GM23338 (cell line): ENCODE measurements at regions not wholly inside any gene's neighbourhood (a gene's known extent, or its start where the extent isn't known, plus 50 kb on each side); places are given as distances from the start of the nearest gene placed in this dataset.
A peak's percentile ranks its signal among the peaks of the same experiment; 100 is the strongest.

Source experiments
- ATAC-seq: fragments of 200-7000 bp; cut with Tn5 transposase; 3 replicates; pipeline ENCODE4 v1.9.1; 2020
- DNase-seq: peaks from one replicate; pipeline ENCODE4 v3.0.0-alpha.2; 2015; ENCODE audit warnings: low spot score
- H2AFZ ChIP-seq: fragments of 200-600 bp; sonication (generic); 2 replicates; pipeline ENCODE4 v1.8.0; 2016; ENCODE audit warnings: antibody characterized with exemption, mild to moderate bottlenecking, moderate library complexity
- H3F3A ChIP-seq: fragments of 200-600 bp; sonication (generic); replicated peaks from 2 replicates; pipeline ENCODE4 v1.8.0; 2017; ENCODE audit warnings: antibody characterized with exemption, mixed run types, low read depth
- H3K27ac ChIP-seq: fragments of 200-600 bp; sonication (generic); 2 replicates; pipeline ENCODE4 v1.6.1; 2016; ENCODE audit warnings: low read depth
- H3K27me3 ChIP-seq: fragments of 200-600 bp; sonication (generic); 2 replicates; pipeline ENCODE4 v1.8.0; 2016; ENCODE audit warnings: mild to moderate bottlenecking, mixed run types, moderate library complexity; ENCODE audit not compliant: insufficient read depth
- H3K36me3 ChIP-seq: fragments of 200-600 bp; sonication (generic); 2 replicates; pipeline ENCODE4 v1.8.0; 2016; ENCODE audit warnings: mild to moderate bottlenecking; ENCODE audit not compliant: insufficient read depth
- H3K4me1 ChIP-seq: fragments of 200-600 bp; sonication (generic); 2 replicates; pipeline ENCODE4 v1.8.0; 2016; ENCODE audit warnings: mild to moderate bottlenecking, moderate library complexity; ENCODE audit not compliant: insufficient read depth
- H3K4me2 ChIP-seq: fragments of 200-600 bp; sonication (generic); 2 replicates; pipeline ENCODE4 v1.7.1; 2017; ENCODE audit warnings: mixed run types
- H3K4me3 ChIP-seq: fragments of 200-600 bp; sonication (generic); 2 replicates; pipeline ENCODE4 v1.6.1; 2016; ENCODE audit warnings: mixed run types
- H3K79me2 ChIP-seq: fragments of 200-600 bp; sonication (generic); replicated peaks from 2 replicates; pipeline ENCODE4 v1.8.0; 2017; ENCODE audit warnings: mild to moderate bottlenecking; ENCODE audit not compliant: insufficient read depth
- H3K9me2 ChIP-seq: fragments of 200-600 bp; sonication (generic); 2 replicates; pipeline ENCODE4 v1.8.0; 2017; ENCODE audit not compliant: insufficient read depth
- H4K20me1 ChIP-seq: fragments of 200-600 bp; sonication (generic); replicated peaks from 2 replicates; pipeline ENCODE4 v1.8.0; 2017; ENCODE audit warnings: mild to moderate bottlenecking; ENCODE audit not compliant: insufficient read depth
- H3K27ac Mint-ChIP-seq: 2 replicates; pipeline ENCODE4 v1.8.0; 2020; ENCODE audit warnings: inconsistent platforms, mild to moderate bottlenecking, moderate library complexity, mixed read lengths
- H3K27me3 Mint-ChIP-seq: 3 replicates; pipeline ENCODE4 v1.8.0; 2022; ENCODE audit warnings: low read depth, mild to moderate bottlenecking, moderate library complexity, mixed read lengths, inconsistent platforms; ENCODE audit not compliant: insufficient read depth, poor library complexity
- H3K36me3 Mint-ChIP-seq: 3 replicates; pipeline ENCODE4 v1.8.0; 2021; ENCODE audit warnings: low read depth, mild to moderate bottlenecking, inconsistent platforms, moderate library complexity, mixed read lengths
- H3K4me1 Mint-ChIP-seq: 3 replicates; pipeline ENCODE4 v1.8.0; 2020; ENCODE audit warnings: mild to moderate bottlenecking, inconsistent platforms, mixed read lengths
- H3K4me3 Mint-ChIP-seq: 3 replicates; pipeline ENCODE4 v1.8.0; 2021; ENCODE audit warnings: moderate library complexity, mild to moderate bottlenecking, inconsistent platforms, mixed read lengths
- H3K9me3 Mint-ChIP-seq: 3 replicates; pipeline ENCODE4 v1.8.0; 2020; ENCODE audit warnings: moderate library complexity, mild to moderate bottlenecking, inconsistent platforms, mixed read lengths
- CREB1 ChIP-seq: fragments of 250-450 bp; sonication (Bioruptor Pico); IDR thresholded peaks from 2 replicates; pipeline ENCODE4 v1.5.0; 2020; ENCODE audit warnings: low read depth, mild to moderate bottlenecking, moderate library complexity
- EZH2 ChIP-seq: fragments of 200-600 bp; sonication (generic); IDR thresholded peaks from one replicate; pipeline ENCODE4 v1.8.0; 2017; ENCODE audit warnings: antibody characterized with exemption, mild to moderate bottlenecking, low read depth; ENCODE audit not compliant: unreplicated experiment
- EZH2phosphoT487 ChIP-seq: fragments of 200-600 bp; sonication (generic); IDR thresholded peaks from one replicate; pipeline ENCODE4 v1.8.1; 2018; ENCODE audit warnings: antibody characterized with exemption; ENCODE audit not compliant: unreplicated experiment
- JUNB ChIP-seq: IDR thresholded peaks from one replicate; pipeline ENCODE4 v1.6.1; 2016; ENCODE audit warnings: antibody characterized with exemption; ENCODE audit not compliant: unreplicated experiment
- NANOG ChIP-seq: IDR thresholded peaks from 2 replicates; pipeline ENCODE4 v1.6.1; 2016; ENCODE audit warnings: antibody characterized with exemption, borderline replicate concordance
- POLR2AphosphoS5 ChIP-seq: IDR thresholded peaks from 2 replicates; pipeline ENCODE4 v1.6.1; 2016; ENCODE audit warnings: antibody characterized with exemption, low read depth
- STAT1 ChIP-seq: IDR thresholded peaks from one replicate; pipeline ENCODE4 v1.6.1; 2016; ENCODE audit warnings: antibody characterized with exemption; ENCODE audit not compliant: unreplicated experiment
- ZNF114 ChIP-seq: fragments of 250-450 bp; sonication (Bioruptor Pico); IDR thresholded peaks from 2 replicates; pipeline ENCODE4 v1.5.0; 2020; ENCODE audit warnings: mild to moderate bottlenecking, moderate library complexity
- ZNF331 ChIP-seq: fragments of 250-450 bp; sonication (Bioruptor Pico); IDR thresholded peaks from 2 replicates; pipeline ENCODE4 v1.5.0; 2020; ENCODE audit warnings: low read depth, mild to moderate bottlenecking, moderate library complexity
- TF ChIP-seq, protein P1 (sequence below): IDR thresholded peaks from 2 replicates; pipeline ENCODE4 v1.6.1; 2016; ENCODE audit warnings: antibody characterized with exemption
- TF ChIP-seq, protein P2 (sequence below): fragments of 250-450 bp; sonication (Bioruptor Pico); IDR thresholded peaks from 2 replicates; pipeline ENCODE4 v1.5.0; 2020; ENCODE audit warnings: mild to moderate bottlenecking, moderate library complexity
- TF ChIP-seq, protein P3 (sequence below): IDR thresholded peaks from one replicate; pipeline ENCODE4 v1.6.1; 2018; ENCODE audit warnings: antibody characterized with exemption; ENCODE audit not compliant: unreplicated experiment

DNA sequence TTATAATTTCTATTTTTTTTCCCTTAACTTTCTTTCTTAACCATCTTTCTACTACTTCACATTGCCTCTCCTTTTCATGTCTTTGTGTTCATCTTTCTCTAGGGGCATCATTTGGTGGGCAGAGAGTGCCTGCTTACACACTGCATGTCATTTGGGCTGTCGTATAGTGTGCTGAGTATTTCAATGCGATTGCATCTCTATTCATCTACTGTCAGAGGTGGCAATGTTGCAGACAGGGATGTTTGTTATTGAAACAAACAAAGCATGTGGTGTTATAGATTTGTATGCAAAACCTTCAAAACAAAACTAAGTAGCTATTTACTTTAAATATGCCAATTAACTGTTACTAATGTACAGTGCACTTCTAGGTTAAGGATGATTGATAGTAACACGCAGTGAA is 141.1 kb upstream of the MEF2C start (continued):
- TF ChIP-seq EZH2phosphoT487 (no peak), EZH2 (no peak)
- TF ChIP-seq, protein P1, sequence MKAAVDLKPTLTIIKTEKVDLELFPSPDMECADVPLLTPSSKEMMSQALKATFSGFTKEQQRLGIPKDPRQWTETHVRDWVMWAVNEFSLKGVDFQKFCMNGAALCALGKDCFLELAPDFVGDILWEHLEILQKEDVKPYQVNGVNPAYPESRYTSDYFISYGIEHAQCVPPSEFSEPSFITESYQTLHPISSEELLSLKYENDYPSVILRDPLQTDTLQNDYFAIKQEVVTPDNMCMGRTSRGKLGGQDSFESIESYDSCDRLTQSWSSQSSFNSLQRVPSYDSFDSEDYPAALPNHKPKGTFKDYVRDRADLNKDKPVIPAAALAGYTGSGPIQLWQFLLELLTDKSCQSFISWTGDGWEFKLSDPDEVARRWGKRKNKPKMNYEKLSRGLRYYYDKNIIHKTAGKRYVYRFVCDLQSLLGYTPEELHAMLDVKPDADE: no peak

DNA sequence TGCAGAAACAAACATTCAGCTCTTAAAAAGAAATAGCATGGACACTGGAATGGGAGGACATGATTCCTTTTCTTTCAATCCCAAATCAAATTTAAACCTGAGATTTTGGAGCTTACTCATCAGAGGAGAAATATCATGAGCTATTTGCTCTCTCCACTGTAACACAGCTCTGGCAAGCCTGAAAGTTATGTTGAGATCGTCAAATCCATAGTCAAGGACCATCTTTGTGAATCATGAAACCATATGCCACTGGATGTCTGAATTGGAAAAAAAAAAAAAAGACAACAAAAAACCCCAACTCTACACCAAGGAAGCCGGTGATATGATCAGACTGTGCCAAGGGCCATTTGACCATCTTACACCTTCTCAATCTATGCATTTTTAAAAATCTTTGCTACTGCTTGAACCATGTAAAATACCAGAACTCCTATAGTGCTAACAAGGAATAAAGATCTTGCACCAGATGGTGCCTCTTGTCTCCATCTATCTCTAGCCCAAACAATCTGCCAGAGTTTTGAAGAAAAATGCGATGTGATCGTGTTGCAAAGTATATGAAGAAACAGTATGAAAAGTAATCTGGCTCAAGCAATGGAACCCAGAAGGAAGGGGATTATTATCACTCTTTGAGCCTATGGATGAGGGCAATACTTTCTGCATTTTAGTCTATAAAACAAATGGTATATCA is 138.1 kb upstream of the MEF2C start:
- Mint-ChIP-seq H3K27me3 (peaks cover 2% of the 10 kb centered on the region), H3K4me3 (no peak overlapping the region), H3K36me3 (peaks cover 7% of the 10 kb centered on the region), H3K27ac (no peak overlapping the region), H3K9me3 (peaks cover 7% of the 10 kb centered on the region), H3K4me1 (peaks cover 9% of the 10 kb centered on the region; the same call in 2 of the 3 replicates)
- no peaks in the 10 kb centered on the region for H3K79me2 ChIP-seq
- peaks cover 10% of the 10 kb centered on the region; the same call in 1 of the 2 replicates for H3K4me1 ChIP-seq
- no peaks in the 10 kb centered on the region for H4K20me1 ChIP-seq
- H3K27ac ChIP-seq: no peak overlapping the region
- H3K36me3 ChIP-seq: no peaks in the 10 kb centered on the region
- no peaks in the 10 kb centered on the region for H3F3A ChIP-seq
- H3K4me2 ChIP-seq: no peak overlapping the region
- no peak overlapping the region for H3K4me3 ChIP-seq
- DNase-seq (no peak), ATAC-seq (no peak)
- no peaks in the 10 kb centered on the region for H3K9me2 ChIP-seq
- peak overlapping the region; percentile 20; the same call in 1 of the 2 replicates for H2AFZ ChIP-seq
- no peaks in the 10 kb centered on the region for H3K27me3 ChIP-seq
- TF ChIP-seq, protein P1: no peak
- no peak for TF ChIP-seq ZNF114 (CRISPR knock-in tag)
- TF ChIP-seq ZNF331 (CRISPR knock-in tag): no peak
- TF ChIP-seq, protein P2, sequence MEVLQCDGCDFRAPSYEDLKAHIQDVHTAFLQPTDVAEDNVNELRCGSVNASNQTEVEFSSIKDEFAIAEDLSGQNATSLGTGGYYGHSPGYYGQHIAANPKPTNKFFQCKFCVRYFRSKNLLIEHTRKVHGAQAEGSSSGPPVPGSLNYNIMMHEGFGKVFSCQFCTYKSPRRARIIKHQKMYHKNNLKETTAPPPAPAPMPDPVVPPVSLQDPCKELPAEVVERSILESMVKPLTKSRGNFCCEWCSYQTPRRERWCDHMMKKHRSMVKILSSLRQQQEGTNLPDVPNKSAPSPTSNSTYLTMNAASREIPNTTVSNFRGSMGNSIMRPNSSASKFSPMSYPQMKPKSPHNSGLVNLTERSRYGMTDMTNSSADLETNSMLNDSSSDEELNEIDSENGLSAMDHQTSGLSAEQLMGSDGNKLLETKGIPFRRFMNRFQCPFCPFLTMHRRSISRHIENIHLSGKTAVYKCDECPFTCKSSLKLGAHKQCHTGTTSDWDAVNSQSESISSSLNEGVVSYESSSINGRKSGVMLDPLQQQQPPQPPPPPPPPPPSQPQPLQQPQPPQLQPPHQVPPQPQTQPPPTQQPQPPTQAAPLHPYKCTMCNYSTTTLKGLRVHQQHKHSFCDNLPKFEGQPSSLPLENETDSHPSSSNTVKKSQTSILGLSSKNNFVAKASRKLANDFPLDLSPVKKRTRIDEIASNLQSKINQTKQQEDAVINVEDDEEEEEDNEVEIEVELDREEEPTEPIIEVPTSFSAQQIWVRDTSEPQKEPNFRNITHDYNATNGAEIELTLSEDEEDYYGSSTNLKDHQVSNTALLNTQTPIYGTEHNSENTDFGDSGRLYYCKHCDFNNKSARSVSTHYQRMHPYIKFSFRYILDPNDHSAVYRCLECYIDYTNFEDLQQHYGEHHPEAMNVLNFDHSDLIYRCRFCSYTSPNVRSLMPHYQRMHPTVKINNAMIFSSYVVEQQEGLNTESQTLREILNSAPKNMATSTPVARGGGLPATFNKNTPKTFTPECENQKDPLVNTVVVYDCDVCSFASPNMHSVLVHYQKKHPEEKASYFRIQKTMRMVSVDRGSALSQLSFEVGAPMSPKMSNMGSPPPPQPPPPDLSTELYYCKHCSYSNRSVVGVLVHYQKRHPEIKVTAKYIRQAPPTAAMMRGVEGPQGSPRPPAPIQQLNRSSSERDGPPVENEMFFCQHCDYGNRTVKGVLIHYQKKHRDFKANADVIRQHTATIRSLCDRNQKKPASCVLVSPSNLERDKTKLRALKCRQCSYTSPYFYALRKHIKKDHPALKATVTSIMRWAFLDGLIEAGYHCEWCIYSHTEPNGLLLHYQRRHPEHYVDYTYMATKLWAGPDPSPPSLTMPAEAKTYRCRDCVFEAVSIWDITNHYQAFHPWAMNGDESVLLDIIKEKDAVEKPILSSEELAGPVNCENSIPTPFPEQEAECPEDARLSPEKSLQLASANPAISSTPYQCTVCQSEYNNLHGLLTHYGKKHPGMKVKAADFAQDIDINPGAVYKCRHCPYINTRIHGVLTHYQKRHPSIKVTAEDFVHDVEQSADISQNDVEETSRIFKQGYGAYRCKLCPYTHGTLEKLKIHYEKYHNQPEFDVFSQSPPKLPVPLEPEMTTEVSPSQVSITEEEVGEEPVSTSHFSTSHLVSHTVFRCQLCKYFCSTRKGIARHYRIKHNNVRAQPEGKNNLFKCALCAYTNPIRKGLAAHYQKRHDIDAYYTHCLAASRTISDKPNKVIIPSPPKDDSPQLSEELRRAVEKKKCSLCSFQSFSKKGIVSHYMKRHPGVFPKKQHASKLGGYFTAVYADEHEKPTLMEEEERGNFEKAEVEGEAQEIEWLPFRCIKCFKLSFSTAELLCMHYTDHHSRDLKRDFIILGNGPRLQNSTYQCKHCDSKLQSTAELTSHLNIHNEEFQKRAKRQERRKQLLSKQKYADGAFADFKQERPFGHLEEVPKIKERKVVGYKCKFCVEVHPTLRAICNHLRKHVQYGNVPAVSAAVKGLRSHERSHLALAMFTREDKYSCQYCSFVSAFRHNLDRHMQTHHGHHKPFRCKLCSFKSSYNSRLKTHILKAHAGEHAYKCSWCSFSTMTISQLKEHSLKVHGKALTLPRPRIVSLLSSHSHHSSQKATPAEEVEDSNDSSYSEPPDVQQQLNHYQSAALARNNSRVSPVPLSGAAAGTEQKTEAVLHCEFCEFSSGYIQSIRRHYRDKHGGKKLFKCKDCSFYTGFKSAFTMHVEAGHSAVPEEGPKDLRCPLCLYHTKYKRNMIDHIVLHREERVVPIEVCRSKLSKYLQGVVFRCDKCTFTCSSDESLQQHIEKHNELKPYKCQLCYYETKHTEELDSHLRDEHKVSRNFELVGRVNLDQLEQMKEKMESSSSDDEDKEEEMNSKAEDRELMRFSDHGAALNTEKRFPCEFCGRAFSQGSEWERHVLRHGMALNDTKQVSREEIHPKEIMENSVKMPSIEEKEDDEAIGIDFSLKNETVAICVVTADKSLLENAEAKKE (CRISPR knock-in tag): no peak
- no peak for TF ChIP-seq NANOG
- TF ChIP-seq EZH2phosphoT487: no peak
- TF ChIP-seq JUNB: no peak
- TF ChIP-seq, protein P3, sequence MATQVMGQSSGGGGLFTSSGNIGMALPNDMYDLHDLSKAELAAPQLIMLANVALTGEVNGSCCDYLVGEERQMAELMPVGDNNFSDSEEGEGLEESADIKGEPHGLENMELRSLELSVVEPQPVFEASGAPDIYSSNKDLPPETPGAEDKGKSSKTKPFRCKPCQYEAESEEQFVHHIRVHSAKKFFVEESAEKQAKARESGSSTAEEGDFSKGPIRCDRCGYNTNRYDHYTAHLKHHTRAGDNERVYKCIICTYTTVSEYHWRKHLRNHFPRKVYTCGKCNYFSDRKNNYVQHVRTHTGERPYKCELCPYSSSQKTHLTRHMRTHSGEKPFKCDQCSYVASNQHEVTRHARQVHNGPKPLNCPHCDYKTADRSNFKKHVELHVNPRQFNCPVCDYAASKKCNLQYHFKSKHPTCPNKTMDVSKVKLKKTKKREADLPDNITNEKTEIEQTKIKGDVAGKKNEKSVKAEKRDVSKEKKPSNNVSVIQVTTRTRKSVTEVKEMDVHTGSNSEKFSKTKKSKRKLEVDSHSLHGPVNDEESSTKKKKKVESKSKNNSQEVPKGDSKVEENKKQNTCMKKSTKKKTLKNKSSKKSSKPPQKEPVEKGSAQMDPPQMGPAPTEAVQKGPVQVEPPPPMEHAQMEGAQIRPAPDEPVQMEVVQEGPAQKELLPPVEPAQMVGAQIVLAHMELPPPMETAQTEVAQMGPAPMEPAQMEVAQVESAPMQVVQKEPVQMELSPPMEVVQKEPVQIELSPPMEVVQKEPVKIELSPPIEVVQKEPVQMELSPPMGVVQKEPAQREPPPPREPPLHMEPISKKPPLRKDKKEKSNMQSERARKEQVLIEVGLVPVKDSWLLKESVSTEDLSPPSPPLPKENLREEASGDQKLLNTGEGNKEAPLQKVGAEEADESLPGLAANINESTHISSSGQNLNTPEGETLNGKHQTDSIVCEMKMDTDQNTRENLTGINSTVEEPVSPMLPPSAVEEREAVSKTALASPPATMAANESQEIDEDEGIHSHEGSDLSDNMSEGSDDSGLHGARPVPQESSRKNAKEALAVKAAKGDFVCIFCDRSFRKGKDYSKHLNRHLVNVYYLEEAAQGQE: no peak
- TF ChIP-seq EZH2: no peak
- TF ChIP-seq POLR2AphosphoS5: no peak
- TF ChIP-seq CREB1: no peak
- TF ChIP-seq STAT1: no peak
